H9 (cell line): ENCODE measurements at regions not wholly inside any gene's neighbourhood (a gene's known extent, or its start where the extent isn't known, plus 50 kb on each side); places are given as distances from the start of the nearest gene placed in this dataset.

Source experiments
- DNase-seq: peaks from one replicate; pipeline ENCODE4 v3.0.0-alpha.2; 2017
- H2AFZ ChIP-seq: one replicate; pipeline ENCODE4 v1.6.1; 2013; ENCODE audit warnings: mild to moderate bottlenecking, low read length, control low read depth, moderate library complexity
- H2AK5ac ChIP-seq: 2 replicates; pipeline ENCODE4 v1.6.1; 2013; ENCODE audit warnings: low read length, control low read depth, mixed read lengths; ENCODE audit not compliant: insufficient read length
- H2BK120ac ChIP-seq: one replicate; pipeline ENCODE4 v1.6.1; 2013; ENCODE audit warnings: low read depth, mild to moderate bottlenecking, low read length, control low read depth, inconsistent platforms; ENCODE audit not compliant: poor library complexity, severe bottlenecking
- H2BK12ac ChIP-seq: 2 replicates; pipeline ENCODE4 v1.6.1; 2013; ENCODE audit warnings: low read length, control low read depth, mixed read lengths, low read depth; ENCODE audit not compliant: insufficient read length
- H2BK15ac ChIP-seq: 2 replicates; pipeline ENCODE4 v1.6.1; 2013; ENCODE audit warnings: low read depth, low read length, control low read depth
- H2BK20ac ChIP-seq: one replicate; pipeline ENCODE4 v1.6.1; 2013; ENCODE audit warnings: low read depth, mild to moderate bottlenecking, low read length, control low read depth, inconsistent platforms; ENCODE audit not compliant: poor library complexity, severe bottlenecking
- H2BK5ac ChIP-seq: 2 replicates; pipeline ENCODE4 v1.6.1; 2013; ENCODE audit warnings: low read length, control low read depth, mixed read lengths; ENCODE audit not compliant: insufficient read length
- H3K14ac ChIP-seq: 2 replicates; pipeline ENCODE4 v1.6.1; 2013; ENCODE audit warnings: low read length, control low read depth; ENCODE audit not compliant: insufficient read depth
- H3K18ac ChIP-seq: 2 replicates; pipeline ENCODE4 v1.6.1; 2013; ENCODE audit warnings: low read depth, mild to moderate bottlenecking, mixed read lengths, low read length, control low read depth; ENCODE audit not compliant: insufficient read length
- H3K23ac ChIP-seq: 2 replicates; pipeline ENCODE4 v1.6.1; 2013; ENCODE audit warnings: low read length, control low read depth, mixed read lengths, low read depth; ENCODE audit not compliant: insufficient read length
- H3K23me2 ChIP-seq: 2 replicates; pipeline ENCODE4 v1.6.1; 2013; ENCODE audit warnings: low read depth, mild to moderate bottlenecking, mixed read lengths, low read length, control low read depth; ENCODE audit not compliant: insufficient read length, poor library complexity, severe bottlenecking
- H3K27ac ChIP-seq: 2 replicates; pipeline ENCODE4 v1.5.1; 2013; ENCODE audit warnings: low read length, control low read depth, mixed read lengths, low read depth; ENCODE audit not compliant: insufficient read length
- H3K27me3 ChIP-seq: 2 replicates; pipeline ENCODE4 v1.6.1; 2013; ENCODE audit warnings: low read length, control low read depth, inconsistent platforms; ENCODE audit not compliant: insufficient read depth
- H3K4ac ChIP-seq: 2 replicates; pipeline ENCODE4 v1.6.1; 2013; ENCODE audit warnings: low read depth, mild to moderate bottlenecking, control low read depth, inconsistent platforms, low read length, moderate library complexity
- H3K4me1 ChIP-seq: 2 replicates; pipeline ENCODE4 v1.6.1; 2013; ENCODE audit warnings: low read length, control low read depth, inconsistent platforms; ENCODE audit not compliant: insufficient read depth
- H3K4me2 ChIP-seq: 2 replicates; pipeline ENCODE4 v1.6.1; 2013; ENCODE audit warnings: low read length, control low read depth, mixed read lengths; ENCODE audit not compliant: insufficient read length, insufficient read depth
- H3K56ac ChIP-seq: 2 replicates; pipeline ENCODE4 v1.6.1; 2013; ENCODE audit warnings: low read depth, mild to moderate bottlenecking, mixed read lengths, low read length, control low read depth; ENCODE audit not compliant: insufficient read length
- H3K79me1 ChIP-seq: 2 replicates; pipeline ENCODE4 v1.6.1; 2013; ENCODE audit warnings: low read depth, mild to moderate bottlenecking, moderate library complexity, low read length, control low read depth, inconsistent platforms; ENCODE audit not compliant: insufficient read depth, poor library complexity, severe bottlenecking
- H3K79me2 ChIP-seq: 2 replicates; pipeline ENCODE4 v1.6.1; 2013; ENCODE audit warnings: low read length, control low read depth, inconsistent platforms; ENCODE audit not compliant: insufficient read depth
- H3K9ac ChIP-seq: 2 replicates; pipeline ENCODE4 v1.6.1; 2013; ENCODE audit warnings: low read length, control low read depth, mixed read lengths; ENCODE audit not compliant: insufficient read length; ENCODE audit errors: extremely low read depth
- H3K9me3 ChIP-seq: one replicate; pipeline ENCODE4 v1.6.1; 2013; ENCODE audit warnings: low read depth, low read length, inconsistent platforms; ENCODE audit not compliant: control insufficient read depth
- H3T11ph ChIP-seq: one replicate; pipeline ENCODE4 v1.6.1; 2013; ENCODE audit warnings: mild to moderate bottlenecking, low read length, control low read depth, inconsistent platforms
- H4K20me1 ChIP-seq: one replicate; pipeline ENCODE4 v1.6.1; 2013; ENCODE audit not compliant: control insufficient read depth, insufficient read length, insufficient read depth
- H4K5ac ChIP-seq: 2 replicates; pipeline ENCODE4 v1.6.1; 2013; ENCODE audit warnings: low read depth, mild to moderate bottlenecking, mixed read lengths, low read length, control low read depth; ENCODE audit not compliant: insufficient read length
- H4K8ac ChIP-seq: replicated peaks from 2 replicates; pipeline ENCODE4 v1.6.1; 2013; ENCODE audit warnings: low read length, control low read depth, mixed read lengths, low read depth; ENCODE audit not compliant: insufficient read length
- H4K91ac ChIP-seq: 2 replicates; pipeline ENCODE4 v1.6.1; 2013; ENCODE audit warnings: low read depth, mild to moderate bottlenecking, moderate library complexity, mixed read lengths, low read length, control low read depth; ENCODE audit not compliant: insufficient read length
- H3K27ac Mint-ChIP-seq, 3 experiments: 2 replicates in 2 of 3; 3 replicates in 1 of 3; pipeline ENCODE4 v1.8.0; 2020 to 2021; ENCODE audit warnings: mixed read lengths in 3 of 3, mild to moderate bottlenecking in 1 of 3, moderate library complexity in 1 of 3
- H3K27me3 Mint-ChIP-seq: 2 replicates; pipeline ENCODE4 v1.8.0; 2021; ENCODE audit warnings: low read depth, mild to moderate bottlenecking, moderate library complexity, mixed read lengths
- H3K36me3 Mint-ChIP-seq, 3 experiments: 2 replicates in 2 of 3; 3 replicates in 1 of 3; pipeline ENCODE4 v1.8.0; 2020 to 2021; ENCODE audit warnings: low read depth in 3 of 3, mixed read lengths in 3 of 3; ENCODE audit not compliant: insufficient read depth in 1 of 3
- H3K4me1 Mint-ChIP-seq, 2 experiments: 2 replicates each; pipeline ENCODE4 v1.8.0; 2020; ENCODE audit warnings: mixed read lengths in 2 of 2
- H3K4me3 Mint-ChIP-seq, 2 experiments: 2 replicates in 1 of 2; 3 replicates in 1 of 2; pipeline ENCODE4 v1.8.0; 2020 to 2021; ENCODE audit warnings: mild to moderate bottlenecking in 2 of 2, mixed read lengths in 2 of 2, moderate library complexity in 1 of 2
- H3K9me3 Mint-ChIP-seq, 2 experiments: 2 replicates in 1 of 2; 3 replicates in 1 of 2; pipeline ENCODE4 v1.8.0; 2020; ENCODE audit warnings: mild to moderate bottlenecking in 2 of 2, mixed read lengths in 2 of 2, moderate library complexity in 1 of 2
- WGBS: extraction: QIAGEN DNeasy Blood & Tissue Kit; methylation state at CpG from one replicate; pipeline ENCODE4 v1.1.7; 2013; ENCODE audit warnings: missing lambda C conversion rate, low lambda C conversion rate, mixed read lengths; ENCODE audit not compliant: insufficient read length; ENCODE audit errors: extremely low coverage; 5-methylcytosine and 5-hydroxymethylcytosine counted together
- TF ChIP-seq, protein P1 (sequence below): fragments of 200-600 bp; sonication (generic); conservative IDR thresholded peaks from 3 replicates; pipeline ENCODE4 v1.8.0; 2021; ENCODE audit warnings: antibody characterized with exemption, mild to moderate bottlenecking

DNA sequence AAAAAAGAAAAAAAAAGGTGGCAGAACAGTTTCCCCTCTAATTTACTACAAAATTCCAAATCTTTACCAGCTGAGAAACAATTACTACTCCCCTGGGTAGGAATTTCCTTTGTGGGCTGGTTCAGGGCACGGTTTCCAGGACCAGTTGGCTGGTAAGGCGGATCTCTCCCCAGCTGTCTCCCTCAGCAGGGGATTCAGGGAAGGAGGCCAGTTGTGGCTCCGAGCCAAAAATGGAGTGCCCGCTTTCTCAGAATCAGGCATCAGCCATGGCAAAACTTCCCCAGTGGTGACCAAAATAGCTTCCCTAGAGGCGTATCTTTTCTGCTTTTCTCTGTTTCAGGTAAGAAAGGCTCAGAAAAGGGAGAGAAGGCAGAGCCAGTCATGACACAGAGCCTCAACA is 91.2 kb downstream of the ZNF22 start:
- no peak overlapping the region for H3K4me2 ChIP-seq
- H3K9ac ChIP-seq = no peak overlapping the region
- H3K14ac ChIP-seq = no peak overlapping the region
- no peaks in the 10 kb centered on the region; the same call in 1 of the 2 replicates for H3K4me1 ChIP-seq
- no peak overlapping the region for H2BK120ac ChIP-seq
- no peaks in the 10 kb centered on the region for H3K36me3 Mint-ChIP-seq
- no peaks in the 10 kb centered on the region for H3K27me3 ChIP-seq
- H3K27me3 Mint-ChIP-seq = no peaks in the 10 kb centered on the region
- H3K23ac ChIP-seq = no peak overlapping the region
- H4K5ac ChIP-seq = no peak overlapping the region
- no peak overlapping the region for H2BK15ac ChIP-seq
- H3K56ac ChIP-seq = no peak overlapping the region
- H3K79me2 ChIP-seq = no peaks in the 10 kb centered on the region
- no peak overlapping the region for H2AFZ ChIP-seq
- H3K4me1 Mint-ChIP-seq = peaks cover 28 to 34% of the 10 kb centered on the region in 2 experiments
- peak overlapping the region in 1 of 3 experiments; percentile 82; a peak in 1 of 7 replicates for H3K27ac Mint-ChIP-seq
- H3K23me2 ChIP-seq = no peaks in the 10 kb centered on the region
- H3K9me3 ChIP-seq = no peaks in the 10 kb centered on the region
- H3K79me1 ChIP-seq = no peaks in the 10 kb centered on the region
- H4K91ac ChIP-seq = no peak overlapping the region
- no peaks in the 10 kb centered on the region for H3K9me3 Mint-ChIP-seq
- H2AK5ac ChIP-seq = no peak overlapping the region
- H3K4me3 Mint-ChIP-seq = no peak overlapping the region
- no peak overlapping the region for H3K18ac ChIP-seq
- no peak overlapping the region for H2BK20ac ChIP-seq
- DNase-seq = no peak
- TF ChIP-seq, protein P1, sequence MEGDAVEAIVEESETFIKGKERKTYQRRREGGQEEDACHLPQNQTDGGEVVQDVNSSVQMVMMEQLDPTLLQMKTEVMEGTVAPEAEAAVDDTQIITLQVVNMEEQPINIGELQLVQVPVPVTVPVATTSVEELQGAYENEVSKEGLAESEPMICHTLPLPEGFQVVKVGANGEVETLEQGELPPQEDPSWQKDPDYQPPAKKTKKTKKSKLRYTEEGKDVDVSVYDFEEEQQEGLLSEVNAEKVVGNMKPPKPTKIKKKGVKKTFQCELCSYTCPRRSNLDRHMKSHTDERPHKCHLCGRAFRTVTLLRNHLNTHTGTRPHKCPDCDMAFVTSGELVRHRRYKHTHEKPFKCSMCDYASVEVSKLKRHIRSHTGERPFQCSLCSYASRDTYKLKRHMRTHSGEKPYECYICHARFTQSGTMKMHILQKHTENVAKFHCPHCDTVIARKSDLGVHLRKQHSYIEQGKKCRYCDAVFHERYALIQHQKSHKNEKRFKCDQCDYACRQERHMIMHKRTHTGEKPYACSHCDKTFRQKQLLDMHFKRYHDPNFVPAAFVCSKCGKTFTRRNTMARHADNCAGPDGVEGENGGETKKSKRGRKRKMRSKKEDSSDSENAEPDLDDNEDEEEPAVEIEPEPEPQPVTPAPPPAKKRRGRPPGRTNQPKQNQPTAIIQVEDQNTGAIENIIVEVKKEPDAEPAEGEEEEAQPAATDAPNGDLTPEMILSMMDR = no peak
- no peak overlapping the region for H3K4ac ChIP-seq
- H2BK5ac ChIP-seq = no peak overlapping the region
- no peaks in the 10 kb centered on the region for H4K20me1 ChIP-seq
- no CpG with 5 or more reads among the region's 5 CpGs for WGBS
- no peak overlapping the region for H4K8ac ChIP-seq
- no peak overlapping the region for H2BK12ac ChIP-seq
- no peak overlapping the region for H3T11ph ChIP-seq
- no peak overlapping the region for H3K27ac ChIP-seq
